GM19395 (cell line): ENCODE measurements at regions not wholly inside any gene's neighbourhood (a gene's known extent, or its start where the extent isn't known, plus 50 kb on each side); places are given as distances from the start of the nearest gene placed in this dataset.

Source experiments
- ATAC-seq: cut with Tn5 transposase; IDR thresholded peaks from one replicate; pipeline ENCODE4 v1.9.1; 2021; ENCODE audit warnings: mild to moderate bottlenecking, moderate library complexity; ENCODE audit not compliant: unreplicated experiment

DNA sequence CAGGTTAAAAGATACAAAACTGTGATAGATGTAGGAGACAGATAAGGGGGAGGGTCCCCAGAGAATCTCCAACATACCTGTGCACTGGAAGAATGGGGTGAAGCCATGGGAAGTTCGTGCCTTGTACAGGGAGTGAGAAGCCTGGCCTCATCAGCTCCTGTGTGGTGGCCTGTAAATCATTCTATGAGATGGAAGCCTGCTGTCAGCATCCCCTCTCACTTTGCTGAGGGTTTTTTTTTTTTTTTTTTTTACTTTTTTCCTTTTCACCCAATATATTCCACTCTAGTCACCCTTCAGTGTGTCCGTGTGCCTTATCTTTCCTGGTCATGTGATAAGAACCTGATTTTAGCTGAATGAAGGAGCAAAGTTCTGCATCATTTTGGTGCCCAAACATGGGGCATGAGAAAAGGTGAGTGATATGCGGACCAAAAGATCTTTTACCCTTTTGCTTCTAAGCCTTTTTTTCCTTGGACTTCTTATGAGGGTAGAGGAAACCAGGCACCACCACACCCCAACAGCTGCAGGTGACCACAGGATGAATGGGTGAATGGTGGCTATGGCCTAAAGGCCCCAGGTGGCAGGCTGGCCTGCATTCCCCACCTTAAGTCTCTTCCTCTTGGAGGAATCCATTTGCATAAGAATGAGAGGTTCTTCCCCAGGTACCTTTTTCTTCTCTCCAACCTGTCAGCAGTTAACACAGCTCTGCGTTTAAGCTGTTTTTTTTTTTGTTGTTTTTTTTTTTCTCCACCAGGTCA, 1345.0 kb downstream of the NSUN3 start:
- ATAC-seq: no peak

- no peak for ATAC-seq
These were observed 1345.6 kb downstream of the NSUN3 start for GRCh38 chr3:95408464-95408862.

- no peak for ATAC-seq
These were observed 1355.4 kb downstream of the NSUN3 start for GRCh38 chr3:95418251-95418650.

DNA sequence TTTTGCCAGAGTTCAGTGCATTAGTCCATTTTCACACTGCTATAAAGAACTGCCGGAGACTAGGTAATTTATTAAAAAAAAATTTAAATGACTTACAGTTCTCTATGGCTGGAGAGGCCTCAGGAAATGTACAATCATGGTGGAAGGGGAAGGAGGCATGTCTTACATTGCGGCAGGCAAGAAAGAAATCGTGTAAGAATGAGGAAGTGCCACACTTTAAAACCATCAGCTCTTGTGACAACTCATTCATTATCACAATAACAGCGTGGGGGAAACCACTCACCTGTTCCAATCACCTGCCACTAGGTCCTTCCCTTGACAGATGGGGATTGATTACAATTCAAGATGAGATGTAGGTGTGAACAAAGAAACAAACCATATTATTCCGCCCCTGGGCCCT, 1361.4 kb downstream of the NSUN3 start:
- ATAC-seq: no peak

DNA sequence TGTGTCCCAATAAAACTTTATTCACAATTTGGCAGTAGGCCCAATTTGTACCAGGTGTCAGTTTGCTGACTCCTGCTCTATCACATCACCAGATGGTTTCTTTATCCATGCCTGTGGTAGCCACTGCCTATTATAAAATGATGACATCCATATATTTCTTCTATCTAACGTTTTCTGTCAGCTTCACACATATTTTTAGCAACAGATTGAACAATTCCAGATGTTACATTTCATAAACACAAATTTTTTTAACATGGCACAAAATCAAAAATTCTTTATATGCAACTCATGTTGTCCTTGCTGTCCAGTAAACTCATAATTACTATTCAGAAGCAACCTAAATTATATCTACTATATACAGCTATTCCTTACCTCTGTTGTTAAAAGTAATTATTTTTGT, 1371.6 kb downstream of the NSUN3 start:
- ATAC-seq: no peak

DNA sequence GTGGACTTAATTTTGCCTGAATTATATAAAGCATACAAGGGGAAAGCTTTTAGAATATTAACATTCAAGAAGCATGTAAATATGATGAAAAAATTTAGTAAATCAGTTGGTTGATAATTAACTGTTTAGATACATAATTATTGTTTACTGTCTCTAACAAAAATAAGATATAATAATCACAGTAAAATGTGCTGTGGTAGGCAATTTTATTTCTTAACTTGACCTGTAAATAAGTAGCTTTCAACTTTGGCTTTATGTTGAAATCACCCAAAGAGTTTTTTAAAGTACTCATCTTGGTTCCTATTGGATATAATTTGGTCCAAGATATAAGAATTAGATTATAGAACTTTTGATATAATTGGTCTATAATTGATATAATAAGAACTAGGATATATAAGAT, 1374.5 kb downstream of the NSUN3 start:
- ATAC-seq: no peak

GRCh38 chr3:95438274-95438673, 1375.4 kb downstream of the NSUN3 start:
- no peak for ATAC-seq

DNA sequence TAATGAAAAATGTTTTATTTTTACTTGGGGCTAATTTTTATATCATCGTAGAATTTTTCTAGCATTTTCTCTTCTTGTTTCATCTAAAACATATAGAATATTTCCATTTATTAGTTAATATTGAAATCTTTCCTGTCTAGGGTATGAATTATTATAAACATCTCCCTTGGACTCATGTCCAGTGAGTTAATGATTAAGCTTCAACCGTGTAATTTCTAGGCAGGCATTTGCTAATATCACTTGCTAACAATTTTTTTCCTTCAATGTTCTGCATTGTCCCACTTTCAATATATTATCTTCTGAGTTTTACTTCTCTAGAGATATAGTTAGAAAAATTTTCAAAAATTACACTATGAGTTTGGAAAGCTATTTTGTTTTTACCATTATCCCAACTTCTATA, 1371.6 kb upstream of the EPHA6 start:
- no peak for ATAC-seq

- no peak for ATAC-seq
These were observed 1364.6 kb upstream of the EPHA6 start for GRCh38 chr3:95449841-95450240.

GRCh38 chr3:95453242-95453641, 1361.2 kb upstream of the EPHA6 start:
- no peak for ATAC-seq

DNA sequence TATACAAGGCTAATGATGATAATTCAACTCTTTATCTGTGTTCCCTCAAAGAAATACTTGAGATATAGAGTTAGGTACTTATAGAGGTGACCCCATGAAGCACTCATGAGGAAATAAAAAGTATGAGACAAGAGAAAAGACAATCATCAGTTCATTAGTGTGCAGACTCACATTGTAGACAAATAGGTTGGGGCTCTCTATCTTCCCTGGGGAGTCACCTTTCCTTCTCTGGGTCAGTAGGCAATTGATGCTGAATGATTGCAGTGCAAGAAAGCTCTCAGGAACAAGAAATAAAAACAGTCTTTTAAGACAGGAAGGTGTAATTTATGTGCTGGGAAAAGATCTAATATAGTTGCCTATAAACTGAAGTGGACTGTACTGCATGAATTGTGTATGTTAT, 1357.6 kb upstream of the EPHA6 start:
- no peak for ATAC-seq

GRCh38 chr3:95459706-95460105, 1354.7 kb upstream of the EPHA6 start:
- no peak for ATAC-seq

GRCh38 chr3:95460274-95460673, 1354.1 kb upstream of the EPHA6 start:
- no peak for ATAC-seq

DNA sequence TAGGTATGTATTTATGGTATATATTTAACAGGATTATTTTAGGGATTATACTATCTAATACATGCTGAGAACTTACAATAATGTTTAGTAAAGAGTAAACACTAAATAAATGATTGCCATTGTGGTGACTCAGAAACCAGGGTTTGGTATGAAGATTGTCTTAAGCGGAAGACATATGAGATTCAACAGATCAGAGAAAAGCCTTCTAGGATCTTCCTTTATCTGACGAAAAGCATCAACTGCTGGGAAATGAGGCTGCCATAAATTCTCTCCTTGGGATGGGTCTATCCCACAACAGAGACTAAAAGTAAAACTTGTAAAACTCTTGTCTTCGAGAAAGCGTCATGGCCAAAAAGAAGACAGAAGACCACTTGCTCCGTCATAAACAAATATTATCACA, 1352.2 kb upstream of the EPHA6 start:
- ATAC-seq: no peak

DNA sequence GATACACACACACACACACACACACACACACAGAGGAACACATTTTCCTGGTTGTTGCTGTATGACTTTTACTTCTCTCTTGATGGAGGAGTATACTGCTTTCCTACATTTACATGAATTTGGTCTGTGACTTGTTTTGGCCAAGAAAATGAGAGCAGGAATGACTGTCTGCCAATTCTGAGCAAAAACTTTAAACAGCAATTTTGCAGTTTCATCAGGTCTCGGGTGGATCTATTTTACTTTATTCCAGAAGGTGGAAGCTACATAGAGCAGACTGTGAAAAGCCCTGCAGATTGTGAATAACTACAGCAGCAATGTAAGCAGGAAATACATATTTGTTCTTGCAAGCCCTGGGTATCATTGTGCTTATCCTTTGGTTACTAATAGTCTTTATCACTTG, 1350.0 kb upstream of the EPHA6 start:
- ATAC-seq: no peak

GRCh38 chr3:95468331-95468730, 1346.1 kb upstream of the EPHA6 start:
- no peak for ATAC-seq

DNA sequence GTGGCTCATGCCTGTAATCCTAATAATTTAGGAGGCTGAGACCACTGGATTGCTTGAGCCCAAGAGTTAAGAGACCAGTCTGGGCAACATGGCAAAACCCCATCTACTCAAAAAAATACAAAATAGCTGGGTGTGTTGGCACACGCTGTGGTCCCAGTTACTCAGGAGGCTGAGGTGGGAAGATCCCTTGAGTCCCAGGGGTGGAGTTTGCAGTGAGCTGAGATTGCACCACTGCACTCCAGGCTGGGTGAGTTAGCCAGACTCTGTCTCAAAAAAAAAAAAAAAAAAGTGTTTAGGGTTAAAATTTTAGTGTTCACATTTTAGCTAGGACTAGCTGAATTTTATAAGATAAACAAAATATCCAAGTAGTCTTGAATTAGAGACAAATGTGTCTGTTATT, 1340.1 kb upstream of the EPHA6 start:
- ATAC-seq: no peak

DNA sequence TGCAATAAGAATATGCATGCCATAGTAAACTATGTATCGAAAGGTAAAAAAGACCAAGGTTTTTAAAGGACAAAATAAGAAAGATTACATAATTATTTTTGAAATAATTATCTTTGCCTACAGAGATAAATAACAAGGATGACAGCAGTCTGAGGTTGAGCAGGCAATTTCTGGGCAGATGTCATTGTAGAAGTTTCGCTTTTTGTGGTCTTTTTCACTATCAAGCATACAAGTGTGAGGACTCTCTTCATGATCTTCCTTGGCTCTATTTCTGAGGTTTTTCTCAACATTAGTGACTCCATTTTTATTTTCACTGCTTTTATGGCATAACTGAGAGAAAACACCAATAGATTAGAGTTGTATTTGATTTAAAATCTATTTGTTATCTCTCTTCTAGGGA, 1337.9 kb upstream of the EPHA6 start:
- ATAC-seq: no peak

DNA sequence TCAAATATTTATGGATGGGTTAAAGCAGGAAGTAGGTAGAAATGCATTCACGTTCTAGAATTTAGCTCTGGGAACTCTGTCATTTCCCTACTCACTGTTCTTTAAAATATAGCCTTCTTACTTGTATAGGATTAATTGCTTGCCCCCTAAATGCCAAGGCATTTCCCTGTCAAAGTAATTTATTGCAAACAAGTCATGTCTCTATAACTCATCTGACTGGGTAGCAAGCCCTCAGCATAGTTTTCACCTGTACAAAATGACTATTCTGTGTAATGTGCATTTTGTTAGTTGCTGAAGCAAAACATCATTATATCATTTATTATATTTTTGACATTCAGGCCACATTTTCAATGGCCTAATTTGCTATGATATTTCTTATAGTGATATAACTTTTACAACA, 1308.2 kb upstream of the EPHA6 start:
- ATAC-seq: no peak

- no peak for ATAC-seq
These were observed 1306.3 kb upstream of the EPHA6 start for GRCh38 chr3:95508124-95508523.

- no peak for ATAC-seq
These were observed 1302.6 kb upstream of the EPHA6 start for GRCh38 chr3:95511828-95512227.

- ATAC-seq: no peak
These were observed 1300.1 kb upstream of the EPHA6 start for GRCh38 chr3:95514260-95514659.

GRCh38 chr3:95521396-95521795, 1293.0 kb upstream of the EPHA6 start:
- ATAC-seq: no peak
